ENCODE measurements at regions not wholly inside any gene's neighbourhood (a gene's known extent, or its start where the extent isn't known, plus 50 kb on each side); places are given as distances from the start of the nearest gene placed in this dataset.
A peak's percentile ranks its signal among the peaks of the same experiment; 100 is the strongest.

DNA sequence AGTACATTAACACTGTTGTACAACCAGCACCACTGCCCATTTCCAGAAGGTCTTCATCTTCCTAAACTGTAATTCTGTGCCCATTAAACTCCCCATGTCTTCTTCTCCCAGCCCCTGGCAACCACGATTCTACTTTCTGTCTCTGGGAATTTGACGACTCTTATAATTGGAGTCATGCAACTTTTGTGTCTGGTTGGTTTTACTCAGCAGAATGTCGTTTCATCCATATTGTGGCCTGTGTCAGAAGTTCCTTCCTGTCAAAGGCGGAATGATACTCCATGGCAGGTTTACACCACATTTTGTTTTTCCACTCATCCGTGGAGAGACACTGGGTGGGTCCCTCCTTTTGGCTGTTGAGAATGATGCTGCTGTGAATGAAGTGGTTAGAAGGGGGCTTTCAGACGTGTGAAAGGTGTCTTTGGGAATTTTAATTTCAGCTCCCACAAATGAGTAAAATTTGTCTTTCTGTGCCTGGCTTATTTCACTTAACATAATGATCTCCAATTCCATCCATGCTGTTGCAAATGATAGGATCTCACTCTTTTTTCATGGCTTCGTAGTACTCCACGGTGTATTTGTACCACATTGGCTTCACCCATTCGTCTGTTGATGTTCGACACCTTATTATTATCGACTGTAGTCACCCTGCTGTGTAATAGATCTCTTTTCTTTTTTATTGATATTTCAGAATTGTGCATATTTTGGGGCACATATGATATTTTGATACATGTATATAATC is 86.1 kb upstream of the SEPTIN5 start:
- TF ChIP-seq, protein P1, sequence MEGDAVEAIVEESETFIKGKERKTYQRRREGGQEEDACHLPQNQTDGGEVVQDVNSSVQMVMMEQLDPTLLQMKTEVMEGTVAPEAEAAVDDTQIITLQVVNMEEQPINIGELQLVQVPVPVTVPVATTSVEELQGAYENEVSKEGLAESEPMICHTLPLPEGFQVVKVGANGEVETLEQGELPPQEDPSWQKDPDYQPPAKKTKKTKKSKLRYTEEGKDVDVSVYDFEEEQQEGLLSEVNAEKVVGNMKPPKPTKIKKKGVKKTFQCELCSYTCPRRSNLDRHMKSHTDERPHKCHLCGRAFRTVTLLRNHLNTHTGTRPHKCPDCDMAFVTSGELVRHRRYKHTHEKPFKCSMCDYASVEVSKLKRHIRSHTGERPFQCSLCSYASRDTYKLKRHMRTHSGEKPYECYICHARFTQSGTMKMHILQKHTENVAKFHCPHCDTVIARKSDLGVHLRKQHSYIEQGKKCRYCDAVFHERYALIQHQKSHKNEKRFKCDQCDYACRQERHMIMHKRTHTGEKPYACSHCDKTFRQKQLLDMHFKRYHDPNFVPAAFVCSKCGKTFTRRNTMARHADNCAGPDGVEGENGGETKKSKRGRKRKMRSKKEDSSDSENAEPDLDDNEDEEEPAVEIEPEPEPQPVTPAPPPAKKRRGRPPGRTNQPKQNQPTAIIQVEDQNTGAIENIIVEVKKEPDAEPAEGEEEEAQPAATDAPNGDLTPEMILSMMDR (conservative IDR thresholded peaks at IDR 0.05) = no peak
- no peak for TF ChIP-seq ZFX (IDR thresholded peaks at IDR 0.05)
- no peak overlapping the region for H3K27ac ChIP-seq

DNA sequence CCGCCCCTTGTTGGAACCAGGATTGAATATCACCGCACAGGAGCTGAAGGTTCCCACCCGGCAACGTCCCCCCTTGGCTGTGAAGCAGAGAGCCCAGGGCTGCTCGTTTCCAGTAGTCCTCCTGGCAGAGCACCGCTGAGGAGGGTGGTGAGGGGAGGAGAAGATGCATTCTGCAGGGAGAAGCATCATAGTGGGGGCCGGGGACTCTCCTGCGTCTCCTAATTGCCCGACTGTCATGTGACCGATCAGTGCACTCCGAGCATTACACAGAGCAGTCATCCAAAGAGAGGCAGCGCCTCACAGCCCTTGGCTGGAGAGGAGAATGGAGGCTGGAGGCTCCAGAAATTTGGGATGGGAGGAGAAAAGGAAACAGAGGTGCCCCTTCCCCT is 85.0 kb upstream of the SEPTIN5 start:
- H3K27ac ChIP-seq = no peak overlapping the region
- TF ChIP-seq, protein P1 (conservative IDR thresholded peaks at IDR 0.05) = no peak
- TF ChIP-seq ZFX (IDR thresholded peaks at IDR 0.05) = no peak

DNA sequence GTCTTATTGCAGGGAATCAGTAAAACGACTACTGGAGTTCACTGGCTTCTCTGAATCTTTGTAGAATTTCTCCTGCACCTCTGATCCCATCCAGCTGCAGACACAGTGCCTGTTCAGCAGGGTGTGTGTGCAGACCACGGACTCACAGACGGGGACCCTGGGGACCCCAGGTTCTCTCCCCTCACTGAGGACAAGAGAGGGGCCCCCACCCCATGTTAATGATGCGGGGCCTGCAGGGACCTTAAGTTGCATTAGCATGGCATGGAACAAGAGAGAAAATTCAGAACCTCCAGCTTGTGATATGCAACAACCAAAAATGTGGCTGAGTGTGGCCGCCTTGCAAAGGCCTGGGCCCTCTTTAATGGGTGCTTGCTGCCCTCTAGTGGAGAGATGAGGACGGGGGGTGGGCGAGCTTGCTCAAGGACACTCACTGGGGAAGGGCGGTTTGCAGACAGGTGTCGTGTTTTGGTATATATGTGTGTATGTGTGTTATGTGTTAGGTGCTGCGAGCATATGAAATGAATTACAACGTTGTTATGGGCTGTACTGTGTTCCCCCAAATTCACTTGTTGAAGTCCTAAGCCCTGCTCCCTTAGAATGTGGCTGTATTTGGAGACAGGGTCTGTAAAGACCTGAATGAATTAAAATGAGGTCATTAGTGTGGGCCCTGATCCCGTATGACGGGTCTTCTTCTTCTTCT is 84.4 kb upstream of the SEPTIN5 start:
- TF ChIP-seq ZFX (IDR thresholded peaks at IDR 0.05) = no peak
- TF ChIP-seq, protein P1 (conservative IDR thresholded peaks at IDR 0.05) = peak; percentile 96
- no peak overlapping the region for H3K27ac ChIP-seq

DNA sequence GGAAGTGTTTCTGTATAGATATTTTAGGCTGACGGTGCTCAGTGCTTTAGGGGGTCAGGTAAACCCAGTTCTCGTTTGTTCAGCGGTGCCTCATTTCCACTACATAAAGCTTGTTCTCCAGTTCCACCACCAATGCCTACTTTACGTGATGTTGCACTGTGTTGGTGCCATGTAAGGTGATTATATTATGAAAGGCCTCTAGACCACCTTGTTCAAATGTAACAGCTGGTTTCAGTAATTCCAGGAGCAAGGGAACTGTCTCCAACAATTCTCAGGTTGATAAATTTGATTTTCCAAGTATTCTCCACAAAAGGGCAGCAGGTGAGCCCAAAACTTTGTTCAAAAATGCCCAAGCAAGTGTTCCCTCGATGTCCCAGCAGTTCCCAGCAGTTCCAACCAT is 83.7 kb upstream of the SEPTIN5 start:
- H3K27ac ChIP-seq = no peak overlapping the region
- no peak for TF ChIP-seq ZFX (IDR thresholded peaks at IDR 0.05)
- TF ChIP-seq, protein P1 (conservative IDR thresholded peaks at IDR 0.05) = no peak

DNA sequence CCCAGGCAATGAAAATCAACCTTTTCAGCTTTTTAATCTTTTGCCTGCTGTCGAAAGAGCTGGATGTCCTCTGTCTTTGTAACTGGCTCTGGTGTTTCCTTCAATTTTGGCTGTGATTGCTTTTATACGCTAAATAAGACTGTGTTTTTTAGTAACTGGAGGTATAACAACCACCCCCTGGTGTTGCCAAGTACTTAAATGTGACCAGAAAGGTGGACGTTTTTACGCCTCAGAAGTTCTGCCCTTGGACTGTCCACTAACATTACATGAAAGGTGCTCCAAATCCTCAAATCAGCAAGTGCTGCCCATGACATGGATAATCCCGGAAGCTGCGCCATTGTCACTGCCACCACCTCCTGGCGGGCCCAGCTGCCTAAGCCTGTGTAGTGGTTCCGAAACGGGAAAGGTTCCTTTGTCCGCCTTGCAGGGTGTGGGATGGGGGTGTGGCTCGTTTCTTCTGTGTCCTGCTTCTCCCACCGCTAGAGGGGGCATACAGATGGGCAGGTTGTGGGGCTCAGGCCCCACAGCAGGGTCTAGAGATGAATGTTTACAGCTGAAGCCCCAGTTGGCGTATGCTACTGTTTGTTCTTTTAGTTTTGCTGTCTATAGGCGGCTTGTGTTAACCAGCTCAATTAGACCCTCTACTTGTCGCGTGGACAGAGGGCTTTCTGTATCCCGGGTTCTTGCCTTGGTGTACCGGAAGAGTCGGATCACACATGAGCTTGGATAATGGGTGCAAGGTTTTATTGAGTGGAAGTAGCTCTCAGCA is 82.2 kb upstream of the SEPTIN5 start:
- TF ChIP-seq, protein P1 (conservative IDR thresholded peaks at IDR 0.05) = peak; percentile 59
- no peak for TF ChIP-seq ZFX (IDR thresholded peaks at IDR 0.05)
- H3K27ac ChIP-seq = no peak overlapping the region

DNA sequence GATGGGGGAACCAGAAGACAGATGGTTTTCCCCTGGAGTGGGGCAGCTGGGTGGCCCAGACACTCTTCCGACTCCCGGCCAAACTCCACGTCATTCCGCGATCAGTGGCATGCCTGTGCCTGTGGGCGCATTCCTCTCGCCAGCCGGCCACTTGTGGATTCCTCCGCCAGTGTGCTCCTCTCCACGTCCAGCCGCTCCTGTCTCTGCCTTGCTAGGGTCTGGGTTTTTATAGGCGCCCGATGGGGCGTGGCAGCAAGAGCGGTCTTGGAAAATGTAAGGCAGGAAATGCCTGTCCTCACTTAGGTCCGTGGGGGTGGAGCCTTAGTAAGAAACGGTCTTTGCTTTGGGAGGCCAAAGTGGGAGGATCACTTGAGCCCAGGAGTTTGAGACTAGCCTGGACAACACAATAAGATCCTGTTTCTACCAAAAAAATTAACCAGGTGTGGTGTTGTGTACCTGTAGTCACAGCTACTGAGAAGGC is 81.6 kb upstream of the SEPTIN5 start:
- TF ChIP-seq ZFX (IDR thresholded peaks at IDR 0.05) = no peak
- TF ChIP-seq, protein P1 (conservative IDR thresholded peaks at IDR 0.05) = no peak
- no peak overlapping the region for H3K27ac ChIP-seq

Measured in C4-2B (cell line).